Keratinocyte (primary cell): ENCODE measurements at regions not wholly inside any gene's neighbourhood (a gene's known extent, or its start where the extent isn't known, plus 50 kb on each side); places are given as distances from the start of the nearest gene placed in this dataset.

Source experiments
- DNase-seq: peaks from one replicate; pipeline ENCODE4 v3.0.0-alpha.2; 2011; ENCODE audit warnings: low read depth, missing footprints, low spot score
- FAIRE-seq: peaks from 2 replicates; lab custom pipeline; 2011; peaks lifted over from hg19 to GRCh38; lab: Jason Lieb, UNC
- H2AFZ ChIP-seq: 2 replicates; pipeline ENCODE4 v1.6.0; 2012; ENCODE audit warnings: low read length, control low read depth, inconsistent platforms; ENCODE audit not compliant: control insufficient read depth
- H3K27ac ChIP-seq: 2 replicates; pipeline ENCODE4 v1.5.1; 2011; ENCODE audit warnings: low read length; ENCODE audit not compliant: control insufficient read depth, insufficient read depth
- H3K27me3 ChIP-seq: 3 replicates; pipeline ENCODE4 v1.6.0; 2011; ENCODE audit warnings: low read length; ENCODE audit not compliant: control insufficient read depth, insufficient read depth; ENCODE audit errors: extremely low read depth
- H3K36me3 ChIP-seq, 2 experiments: 2 replicates in 1 of 2; 3 replicates in 1 of 2; pipeline ENCODE4 v1.5.1; 2011; ENCODE audit warnings: low read length in 2 of 2, mild to moderate bottlenecking in 1 of 2; ENCODE audit not compliant: control insufficient read depth in 2 of 2, insufficient read depth in 2 of 2; ENCODE audit errors: extremely low read depth in 1 of 2
- H3K4me1 ChIP-seq: 3 replicates; pipeline ENCODE4 v1.5.1; 2011; ENCODE audit warnings: low read length; ENCODE audit not compliant: control insufficient read depth, insufficient read depth; ENCODE audit errors: extremely low read depth
- H3K4me2 ChIP-seq: 3 replicates; pipeline ENCODE4 v1.6.0; 2011; ENCODE audit warnings: low read depth, low read length; ENCODE audit not compliant: control insufficient read depth, insufficient read depth; ENCODE audit errors: extremely low read depth
- H3K4me3 ChIP-seq, 3 experiments: fragments of 200-600 bp in 1 of 3; sonication (generic) in 1 of 3; 2 replicates in 2 of 3; 3 replicates in 1 of 3; pipeline ENCODE4 v1.5.1; 2011 to 2016; ENCODE audit warnings: low read length in 3 of 3, mild to moderate bottlenecking in 3 of 3, control low read depth in 2 of 3, inconsistent platforms in 1 of 3, low read depth in 1 of 3, mixed read lengths in 1 of 3, mixed run types in 1 of 3, moderate library complexity in 1 of 3; ENCODE audit not compliant: control insufficient read depth in 2 of 3, insufficient read depth in 2 of 3; ENCODE audit errors: extremely low read depth in 1 of 3
- H3K79me2 ChIP-seq: 2 replicates; pipeline ENCODE4 v1.6.0; 2012; ENCODE audit warnings: low read length; ENCODE audit not compliant: control insufficient read depth, insufficient read depth
- H3K9ac ChIP-seq: 3 replicates; pipeline ENCODE4 v1.6.0; 2011; ENCODE audit warnings: low read length; ENCODE audit not compliant: control insufficient read depth, insufficient read depth; ENCODE audit errors: extremely low read depth
- H3K9me1 ChIP-seq: 3 replicates; pipeline ENCODE4 v1.6.0; 2011; ENCODE audit warnings: low read length; ENCODE audit not compliant: control insufficient read depth, insufficient read depth; ENCODE audit errors: extremely low read depth
- H3K9me3 ChIP-seq: 2 replicates; pipeline ENCODE4 v1.5.1; 2012; ENCODE audit warnings: low read depth, low read length; ENCODE audit not compliant: control insufficient read depth
- H4K20me1 ChIP-seq: 3 replicates; pipeline ENCODE4 v1.6.0; 2011; ENCODE audit warnings: low read length; ENCODE audit not compliant: control insufficient read depth, insufficient read depth; ENCODE audit errors: extremely low read depth
- CTCF ChIP-seq, 3 experiments: IDR thresholded peaks in 1 of 3; conservative IDR thresholded peaks in 1 of 3; optimal IDR thresholded peaks in 1 of 3; 2 replicates in 2 of 3; 3 replicates in 1 of 3; pipeline versions ENCODE3 to v1.5.1; 2011; ENCODE audit warnings: low read length in 3 of 3, mild to moderate bottlenecking in 3 of 3, moderate library complexity in 2 of 3, control low read depth in 1 of 3, inconsistent platforms in 1 of 3; ENCODE audit not compliant: insufficient read depth in 2 of 3; ENCODE audit errors: extremely low read depth in 1 of 3
- EZH2 ChIP-seq: IDR thresholded peaks from one replicate; pipeline ENCODE4 v1.6.1; 2012; ENCODE audit warnings: inconsistent platforms, mild to moderate bottlenecking, low read length, moderate library complexity
- dilution Hi-C: fragments of 300-500 bp; cut with MboI; formaldehyde crosslinking; loops from one replicate; pipeline ENCODE4 v1.7.0; 2020; ENCODE audit warnings: low sequenced_read_pairs; ENCODE audit not compliant: extremely low pct_ligation_motif_present

- FAIRE-seq, result no peak
- no peak overlapping the region for H3K4me2 ChIP-seq
- dilution Hi-C loops, result no loop called here
Observed at GRCh38 chr3:118497274-118497673, 537.4 kb downstream of the IGSF11 start.

GRCh38 chr3:118501152-118501551 lies 533.5 kb downstream of the IGSF11 start:
- FAIRE-seq (no peak), DNase-seq (no peak)
- Histone ChIP-seq H3K4me3 (no peak overlapping the region), H3K27ac (no peak overlapping the region), H3K36me3 (no peaks in the 10 kb centered on the region), H3K9ac (no peak overlapping the region), H4K20me1 (no peaks in the 10 kb centered on the region), H3K4me1 (no peaks in the 10 kb centered on the region), H3K79me2 (no peaks in the 10 kb centered on the region), H3K9me3 (no peaks in the 10 kb centered on the region), H3K9me1 (no peaks in the 10 kb centered on the region), H3K27me3 (no peaks in the 10 kb centered on the region), H3K4me2 (no peak overlapping the region), H2AFZ (no peak overlapping the region)
- TF ChIP-seq EZH2, result no peak
- dilution Hi-C loops, result no loop called here

More at GRCh38 chr3:118497274-118497673, 537.4 kb downstream of the IGSF11 start:
- Histone ChIP-seq H3K36me3 (no peaks in the 10 kb centered on the region), H2AFZ (no peak overlapping the region), H3K79me2 (no peaks in the 10 kb centered on the region), H3K4me3 (no peak overlapping the region), H3K27me3 (no peaks in the 10 kb centered on the region), H3K9me1 (no peaks in the 10 kb centered on the region), H4K20me1 (no peaks in the 10 kb centered on the region), H3K4me1 (no peaks in the 10 kb centered on the region), H3K9me3 (no peaks in the 10 kb centered on the region), H3K27ac (no peak overlapping the region), H3K9ac (no peak overlapping the region)
- no peak for DNase-seq
- no peak for TF ChIP-seq EZH2

- Histone ChIP-seq H3K9me1 (no peaks in the 10 kb centered on the region), H3K36me3 (no peaks in the 10 kb centered on the region), H3K27ac (no peak overlapping the region), H3K79me2 (no peaks in the 10 kb centered on the region), H3K4me1 (no peaks in the 10 kb centered on the region), H2AFZ (no peak overlapping the region), H3K4me2 (no peak overlapping the region), H3K9ac (no peak overlapping the region), H3K4me3 (no peak overlapping the region), H3K9me3 (no peaks in the 10 kb centered on the region), H3K27me3 (no peaks in the 10 kb centered on the region), H4K20me1 (no peaks in the 10 kb centered on the region)
- no peak for FAIRE-seq
- no peak for DNase-seq
- TF ChIP-seq EZH2, result no peak
- no peak for TF ChIP-seq CTCF (optimal IDR thresholded peaks at IDR 0.05 in 1 of 3, IDR thresholded peaks at IDR 0.05 in 1 of 3, conservative IDR thresholded peaks at IDR 0.05 in 1 of 3; ENCODE audit: extremely low read depth in 1 of 3, insufficient read depth in 2 of 3, low read length in 3 of 3)
- dilution Hi-C loops, result no loop called here
Observed at GRCh38 chr3:118504906-118505305, 529.7 kb downstream of the IGSF11 start.
